ENCODE measurements at regions not wholly inside any gene's neighbourhood (a gene's known extent, or its start where the extent isn't known, plus 50 kb on each side); places are given as distances from the start of the nearest gene placed in this dataset.

GRCh38 chr3:139260793-139261736, 82.8 kb upstream of the MRPS22 start (continued):
- TF ChIP-seq HDAC2 (IDR thresholded peaks at IDR 0.05) (peak; percentile 21; the same call in 1 of the 2 replicates), C11orf30 (IDR thresholded peaks at IDR 0.05; ENCODE audit: low read depth) (peak; percentile 73), ZC3H8 (IDR thresholded peaks at IDR 0.05) (no peak), MAFG (tag; conservative IDR thresholded peaks at IDR 0.05) (peak; percentile 45; the same call in 1 of the 2 replicates), RBM25 (IDR thresholded peaks at IDR 0.05; ENCODE audit: low read depth, low read length, severe bottlenecking) (peak; percentile 75)

GRCh38 chr3:139261754-139262586, 81.8 kb upstream of the MRPS22 start:
- no peaks in the 10 kb centered on the region for H3K79me2 ChIP-seq (ENCODE audit: control insufficient read depth, insufficient read depth, low read length)
- H3K9ac ChIP-seq (ENCODE audit: insufficient read depth in 1 of 2, low read depth in 2 of 2, low read length in 2 of 2): no peak overlapping the region
- FAIRE-seq: peak; percentile 48
- no peaks in the 10 kb centered on the region for H4K20me1 ChIP-seq (replicated peaks; ENCODE audit: control insufficient read depth, insufficient read depth, low read length)
- 82% methylated on average over 7 of the region's 7 CpGs for WGBS (ENCODE audit: insufficient coverage, low coverage, missing lambda C conversion rate)
- intact Hi-C loops (cut with micrococcal nuclease): no loop called here
- H3K4me3 ChIP-seq: no peak overlapping the region
- H2AFZ ChIP-seq (ENCODE audit: low read depth, low read length): peak overlapping the region; percentile 49; the same call in 1 of the 2 replicates
- no TSS peak for BruUV-seq (replicated peaks)
- no peaks in the 10 kb centered on the region for H3K9me1 ChIP-seq (ENCODE audit: control insufficient read depth, insufficient read depth, low read length)
- no peak overlapping the region for H3K27ac ChIP-seq (ENCODE audit: extremely low read depth, low read depth, low read length)
- ChIA-PET CTCF (ENCODE audit: low intra/inter-chr PET ratio) (no interaction called here), POLR2A (interaction anchor here (0.6 kb wide), 2 partner anchors 9 to 126 kb away, joined by 3 read pairs; no protein-coding TSS in a partner anchor)
- no peaks in the 10 kb centered on the region for H3K27me3 ChIP-seq (ENCODE audit: control insufficient read depth in 2 of 2, insufficient read depth in 2 of 2, low read length in 2 of 2)
- TF ChIP-seq THAP12 (CRISPR knock-in tag; IDR thresholded peaks at IDR 0.05): no peak
- TF ChIP-seq ZFP36 (IDR thresholded peaks at IDR 0.05; ENCODE audit: low read depth, low read length, partially characterized antibody): peak; percentile 67
- no peaks in the 10 kb centered on the region for H3K36me3 ChIP-seq (ENCODE audit: control insufficient read depth, insufficient read depth, low read length)
- no peak overlapping the region for H3K4me2 ChIP-seq (ENCODE audit: insufficient read depth, low read length)
- in situ Hi-C loops (cut with MboI): no loop called here
- H3K4me1 ChIP-seq (replicated peaks in 1 of 2; ENCODE audit: control insufficient read depth in 2 of 2, insufficient read depth in 2 of 2, low read length in 2 of 2): peaks cover 0 to 5% of the 10 kb centered on the region in 2 experiments; a peak in 1 of 5 replicates
- no peak for ATAC-seq
- no peaks in the 10 kb centered on the region for H3K9me3 ChIP-seq (replicated peaks; ENCODE audit: control insufficient read depth, insufficient read depth, low read depth, low read length)
- no peak for DNase-seq (ENCODE audit: extremely low read depth in 1 of 4, low spot score in 3 of 4)
